ENCODE measurements at regions not wholly inside any gene's neighbourhood (a gene's known extent, or its start where the extent isn't known, plus 50 kb on each side); places are given as distances from the start of the nearest gene placed in this dataset.

- TF ChIP-seq CTCF (conservative IDR thresholded peaks at IDR 0.05; ENCODE audit: low read length) (no peak), EZH2phosphoT487 (IDR thresholded peaks at IDR 0.05; ENCODE audit: borderline replicate concordance) (no peak)
Measured at GRCh38 chr9:79301551-79302391, 270.0 kb upstream of the TLE4 start.
